Left renal pelvis (tissue), 4 donors: ENCODE measurements at regions not wholly inside any gene's neighbourhood (a gene's known extent, or its start where the extent isn't known, plus 50 kb on each side); places are given as distances from the start of the nearest gene placed in this dataset.
A peak's percentile ranks its signal among the peaks of the same experiment; 100 is the strongest.

Experiments used
- DNase-seq, 4 donors: peaks; one replicate each; pipeline ENCODE4 v3.0.0-alpha.2; 2013; ENCODE audit warnings: low read depth in 4 of 4, low spot score in 3 of 4

GRCh38 chr16:51374790-51375189 is 223.7 kb upstream of the SALL1 start:
- DNase-seq: no peak

- no peak for DNase-seq
Measured at GRCh38 chr16:51374346-51374745, 223.3 kb upstream of the SALL1 start.

DNA sequence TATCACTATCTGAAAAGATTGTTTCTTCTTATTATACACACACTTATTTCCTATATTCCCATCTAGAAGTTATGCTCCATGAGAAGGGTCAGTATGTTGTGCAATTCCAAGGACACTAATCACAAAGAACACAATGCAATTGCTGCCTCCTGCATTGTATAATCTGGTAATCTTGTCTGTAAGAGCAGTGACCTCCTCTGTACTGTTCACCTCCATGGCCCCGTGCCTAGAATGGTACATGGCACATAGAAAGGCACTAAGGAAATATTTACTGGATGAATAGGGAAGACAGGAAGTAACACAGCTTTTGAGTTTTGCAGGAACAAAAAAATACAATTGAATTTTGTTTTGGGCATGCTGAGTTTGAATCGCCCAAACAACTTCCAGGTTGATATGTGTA is 214.6 kb upstream of the SALL1 start:
- no peak for DNase-seq

- no peak for DNase-seq
Measured at GRCh38 chr16:51359141-51359955, 208.3 kb upstream of the SALL1 start.

DNA sequence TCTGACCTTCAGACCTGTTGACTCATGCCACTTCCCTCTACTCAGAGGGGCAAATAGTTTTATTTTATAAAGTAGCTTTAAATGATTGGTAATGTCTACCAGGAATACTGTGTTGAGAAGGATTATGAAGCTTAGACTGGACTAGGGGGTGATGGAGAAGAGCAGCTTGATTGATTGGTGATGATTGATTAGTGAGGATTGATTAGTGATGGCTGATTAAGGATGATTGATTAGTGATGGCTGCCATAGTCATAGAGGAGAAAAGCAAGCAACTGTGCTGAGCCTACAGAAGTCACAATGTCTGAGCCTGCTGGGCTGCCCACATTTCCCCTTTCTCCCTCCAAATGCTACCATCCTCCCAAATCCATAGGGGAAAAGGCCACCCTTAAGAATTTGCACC is 206.8 kb upstream of the SALL1 start:
- no peak for DNase-seq

DNA sequence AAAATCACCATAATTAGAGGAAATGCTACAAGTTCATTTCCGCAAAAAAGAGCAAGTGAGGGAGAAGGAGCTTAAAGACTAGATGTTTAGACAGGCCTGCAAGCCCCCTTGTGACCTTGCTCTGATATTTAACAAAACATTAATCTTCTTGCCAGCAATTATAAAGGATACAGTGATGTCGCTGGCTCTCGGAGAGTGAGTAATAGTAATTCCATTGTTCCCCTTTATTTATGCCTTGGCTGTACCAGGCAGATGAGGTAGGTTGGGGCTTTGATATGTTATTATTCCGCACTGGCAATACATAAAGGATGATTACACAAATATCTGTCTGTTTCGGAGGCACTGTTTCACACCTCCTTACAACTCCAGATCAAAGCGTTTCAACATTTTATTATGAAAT is 204.8 kb upstream of the SALL1 start:
- DNase-seq: no peak

DNA sequence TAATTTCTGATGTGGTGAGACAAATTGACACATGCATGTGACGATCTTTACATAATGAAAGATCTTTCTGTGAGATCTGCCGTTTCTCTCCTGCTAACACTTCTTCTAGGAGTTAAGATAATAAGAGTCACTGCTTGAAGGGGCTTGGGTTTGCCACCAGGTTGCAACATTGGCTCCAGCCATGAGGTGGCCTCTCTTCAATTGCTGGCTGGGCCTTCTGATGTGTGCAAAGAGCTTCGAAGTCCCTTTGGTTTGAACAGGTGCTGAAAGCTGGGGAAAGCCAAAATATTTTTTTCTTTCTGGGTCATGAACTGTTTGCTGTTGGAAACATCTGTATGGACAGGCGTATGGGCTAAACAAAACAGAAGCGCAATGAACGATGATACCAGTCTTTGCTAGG is 204.1 kb upstream of the SALL1 start:
- DNase-seq: no peak

GRCh38 chr16:51353055-51353454 is 202.0 kb upstream of the SALL1 start:
- no peak for DNase-seq

GRCh38 chr16:51349626-51350025 is 198.6 kb upstream of the SALL1 start:
- DNase-seq: no peak

DNA sequence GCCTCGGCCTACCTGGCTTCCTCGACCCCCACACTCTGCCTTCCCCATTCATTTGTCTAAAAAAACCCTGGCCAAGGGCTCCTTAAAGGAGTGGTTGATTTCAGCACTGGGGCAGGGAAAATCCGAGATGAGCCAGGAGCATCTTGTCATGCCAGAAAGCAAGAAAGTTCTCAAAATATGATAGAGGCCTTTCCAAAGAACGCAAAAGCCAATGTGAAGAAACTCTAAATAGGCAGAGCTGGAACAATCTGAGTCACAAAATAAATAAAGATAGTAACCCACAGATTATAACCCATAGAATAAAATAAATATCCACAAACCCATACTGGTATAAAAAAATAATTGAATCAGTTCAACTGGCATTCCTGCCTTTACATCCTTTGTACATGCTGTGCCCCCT is 192.3 kb upstream of the SALL1 start:
- DNase-seq: no peak

DNA sequence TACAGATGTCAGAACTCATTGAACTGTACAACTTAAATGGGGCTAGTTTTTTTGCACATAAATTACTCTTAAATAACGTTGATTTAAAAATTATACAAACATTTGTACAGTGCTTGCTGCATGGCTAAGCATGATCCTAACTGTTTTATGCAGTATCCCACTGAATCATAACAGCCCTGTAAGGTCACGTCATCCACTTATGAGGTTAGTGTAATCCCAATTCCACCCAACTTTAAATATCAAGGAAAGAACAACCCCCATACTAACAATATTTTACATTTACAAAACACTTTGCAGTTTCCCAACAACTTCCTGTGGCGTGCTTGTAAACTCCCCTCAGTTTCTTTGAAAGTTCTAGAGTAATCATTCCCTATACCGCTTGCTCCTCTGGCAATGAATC is 190.1 kb upstream of the SALL1 start:
- no peak for DNase-seq

DNA sequence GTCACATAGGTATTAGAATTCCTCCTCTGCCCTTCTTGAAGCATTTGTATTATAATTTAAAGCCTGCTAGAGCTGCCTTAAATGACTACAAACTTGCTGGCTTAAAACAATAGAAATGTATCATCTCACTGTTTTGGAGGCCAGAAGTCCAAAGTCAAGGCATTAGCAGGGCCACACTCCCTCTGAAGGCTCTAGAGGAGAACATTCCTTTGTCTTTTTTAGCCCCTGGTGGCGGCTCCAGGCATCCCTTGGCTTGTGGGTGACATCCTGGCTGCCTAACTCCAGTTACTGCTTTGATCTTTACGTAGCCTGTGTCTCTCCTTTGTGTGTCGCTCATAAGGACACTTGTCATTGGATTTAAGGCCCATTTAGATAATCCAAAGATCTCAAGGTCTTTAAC is 186.6 kb upstream of the SALL1 start:
- DNase-seq: no peak

- peak in 1 of 4 donors; percentile 5 for DNase-seq
Measured at GRCh38 chr16:51328733-51329132, 177.7 kb upstream of the SALL1 start.

- no peak for DNase-seq
Measured at GRCh38 chr16:51327001-51327400, 175.9 kb upstream of the SALL1 start.

DNA sequence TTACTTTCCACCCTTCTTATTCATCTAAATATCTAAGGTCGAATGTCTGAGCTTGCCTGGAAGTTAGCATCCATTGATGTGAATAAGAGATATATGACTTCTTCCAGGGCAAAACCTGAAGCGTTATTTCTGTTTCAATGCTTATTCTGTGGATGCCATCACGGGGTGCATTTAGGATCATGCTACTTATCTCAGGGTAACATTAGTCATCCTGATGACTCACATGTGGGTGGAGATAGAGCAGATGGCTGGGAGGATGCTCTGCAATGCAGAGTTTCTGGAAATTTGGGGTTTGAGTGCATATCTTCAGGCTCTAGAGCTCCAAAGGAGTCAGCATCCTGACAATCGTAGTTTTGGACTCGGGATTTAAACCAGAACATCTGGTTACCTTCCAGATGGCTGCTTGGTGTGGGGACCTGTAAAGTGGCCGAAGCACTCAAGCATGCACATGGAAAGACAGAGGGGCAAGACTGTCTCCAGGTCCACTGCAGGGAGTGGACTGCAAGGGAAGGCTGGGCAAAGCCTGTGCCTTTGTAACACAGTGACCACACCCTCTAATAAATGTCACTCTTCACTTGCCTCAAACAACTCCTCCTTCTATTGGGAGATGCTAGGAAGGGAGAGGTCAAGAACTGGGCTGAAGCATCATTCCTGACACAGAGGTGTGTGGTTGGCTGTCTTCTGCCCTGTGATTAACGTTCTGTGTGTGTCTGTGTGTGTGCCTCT is 175.2 kb upstream of the SALL1 start:
- no peak for DNase-seq

- DNase-seq: no peak
Measured at GRCh38 chr16:51321251-51321650, 170.2 kb upstream of the SALL1 start.

DNA sequence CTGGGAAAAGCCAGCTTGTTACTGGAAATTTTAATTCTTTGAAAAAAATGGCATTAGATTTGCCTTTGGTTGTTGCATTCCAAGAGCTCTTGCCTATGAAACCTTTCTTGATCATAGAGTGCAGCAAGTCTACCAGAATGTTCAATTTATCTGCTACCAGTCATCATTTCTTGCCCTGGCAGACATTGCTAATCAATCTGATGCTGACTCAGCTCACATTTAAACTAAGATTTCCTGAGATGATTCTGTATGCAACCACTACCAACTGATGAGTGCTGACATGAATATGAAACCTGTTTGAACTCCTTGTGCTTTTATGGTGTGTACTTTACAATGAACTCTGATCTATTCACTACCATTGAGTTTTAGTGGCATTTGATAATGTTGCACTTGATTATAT is 166.5 kb upstream of the SALL1 start:
- no peak for DNase-seq

- DNase-seq: no peak
Measured at GRCh38 chr16:51313198-51313597, 162.1 kb upstream of the SALL1 start.

GRCh38 chr16:51312363-51313150 is 161.5 kb upstream of the SALL1 start:
- DNase-seq: no peak

- no peak for DNase-seq
Measured at GRCh38 chr16:51310159-51310558, 159.1 kb upstream of the SALL1 start.

DNA sequence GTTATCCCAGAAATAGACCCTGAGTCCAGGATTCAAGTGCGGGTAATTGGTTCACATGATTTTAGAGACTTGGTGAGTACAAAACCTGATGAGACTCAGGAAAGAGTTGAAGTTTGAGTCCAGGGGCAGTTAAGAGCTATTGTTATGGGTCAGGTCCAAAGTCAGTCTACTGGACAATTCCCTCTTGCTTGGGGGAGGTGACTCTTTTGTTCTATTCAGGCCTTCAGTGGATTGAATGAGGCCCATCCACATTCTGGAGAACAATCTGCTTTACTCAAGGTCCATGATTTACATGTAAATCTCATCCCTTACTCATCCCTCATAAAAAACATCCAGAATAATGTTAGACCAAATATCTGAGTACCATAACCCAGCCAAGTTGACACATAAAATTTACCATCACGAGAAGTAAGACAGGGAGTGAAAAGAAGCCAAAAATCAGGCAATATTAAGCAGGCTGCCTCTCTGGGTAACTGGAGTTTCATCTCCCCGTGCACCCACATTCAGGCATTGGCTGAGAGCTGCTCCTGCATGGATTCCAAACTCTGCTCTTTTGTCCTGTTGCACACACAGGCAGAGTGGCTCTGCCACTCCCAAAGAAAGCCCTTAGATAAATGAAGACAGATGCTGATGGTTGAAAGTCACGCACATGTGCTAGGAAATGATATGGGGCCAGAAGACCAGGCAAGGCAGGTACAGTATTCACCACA is 156.0 kb upstream of the SALL1 start:
- no peak for DNase-seq
